HCT116 (cell line): ENCODE measurements at regions not wholly inside any gene's neighbourhood (a gene's known extent, or its start where the extent isn't known, plus 50 kb on each side); places are given as distances from the start of the nearest gene placed in this dataset.

Source experiments
- ATAC-seq: fragments of 200-7000 bp; cut with Tn5 transposase; 2 replicates; pipeline ENCODE4 v1.9.1; 2020; ENCODE audit warnings: mild to moderate bottlenecking, moderate library complexity
- BruUV-seq: library from RNA; stranded (reverse); fragments of 400-500 nt; replicated peaks from 2 replicates; lab custom pipeline; 2021; lab: Mats Ljungman, UMichigan
- CTCF ChIA-PET: fragments of 300-600 bp; sonication (Branson Sonifier 250); formaldehyde crosslinking; loops from one replicate; lab custom pipeline; 2021; ENCODE audit warnings: antibody characterized with exemption; lab: Charles Lee
- POLR2A ChIA-PET: fragments of 300-600, 350-600 bp; sonication (Branson Sonifier 250); formaldehyde crosslinking; loops from one replicate; lab custom pipeline; 2021; ENCODE audit warnings: antibody characterized with exemption; lab: Charles Lee
- RAD21 ChIA-PET, 2 experiments: fragments of 300-600 bp; sonication (Branson Sonifier 250); formaldehyde crosslinking; loops; one replicate each; lab custom pipeline; 2023; ENCODE audit warnings: low total read pairs in 2 of 2; ENCODE audit not compliant: uncharacterized antibody in 2 of 2, unreplicated experiment in 2 of 2, low non-redundant PET in 1 of 2; lab: Charles Lee
- DNase-seq: peaks from one replicate; pipeline ENCODE4 v3.0.0-alpha.2; 2010; ENCODE audit warnings: low read depth, low spot score
- H2AFZ ChIP-seq: fragments of 200-600 bp; shearing (Covaris generic), sonication (generic); 2 replicates; pipeline ENCODE4 v1.6.1; 2017; ENCODE audit warnings: low read depth, mixed run types, mixed read lengths, antibody characterized with exemption, low read length; ENCODE audit not compliant: poor library complexity, severe bottlenecking
- H3K27ac ChIP-seq: 2 replicates; pipeline ENCODE4 v1.5.1; 2012; ENCODE audit warnings: low read depth, low read length
- H3K27me3 ChIP-seq: fragments of 200-600 bp; sonication (generic); 2 replicates; pipeline ENCODE4 v1.6.1; 2016; ENCODE audit warnings: mixed run types, low read length, mixed read lengths; ENCODE audit not compliant: insufficient read depth
- H3K36me3 ChIP-seq, 2 experiments: fragments of 200-500 bp in 1 of 2; fragments of 200-600 bp in 1 of 2; sonication (Bioruptor generic) in 1 of 2; sonication (generic) in 1 of 2; 2 replicates each; pipeline versions ENCODE4 v1.5.1 to v1.6.1; 2014 to 2016; ENCODE audit warnings: low read length in 2 of 2, inconsistent platforms in 1 of 2, mixed read lengths in 1 of 2, mixed run types in 1 of 2; ENCODE audit not compliant: insufficient read depth in 2 of 2, control insufficient read depth in 1 of 2
- H3K4me1 ChIP-seq, 2 experiments: fragments of 200-600 bp in 1 of 2; sonication (generic) in 1 of 2; 2 replicates each; pipeline versions ENCODE4 v1.5.1 to v1.6.1; 2012 to 2017; ENCODE audit warnings: low read length in 2 of 2, inconsistent platforms in 1 of 2, mild to moderate bottlenecking in 1 of 2, mixed read lengths in 1 of 2, mixed run types in 1 of 2, moderate library complexity in 1 of 2; ENCODE audit not compliant: insufficient read depth in 2 of 2, control insufficient read depth in 1 of 2
- H3K4me2 ChIP-seq: fragments of 200-600 bp; sonication (generic); 2 replicates; pipeline ENCODE4 v1.6.1; 2017; ENCODE audit warnings: mixed run types, low read length, mixed read lengths
- H3K4me3 ChIP-seq, 2 experiments: fragments of 200-600 bp in 1 of 2; sonication (generic) in 1 of 2; replicated peaks in 1 of 2; 2 replicates each; pipeline ENCODE4 v1.5.1; 2011 to 2016; ENCODE audit warnings: low read length in 2 of 2, control low read depth in 1 of 2, low read depth in 1 of 2, mild to moderate bottlenecking in 1 of 2, mixed read lengths in 1 of 2, mixed run types in 1 of 2
- H3K79me2 ChIP-seq: fragments of 200-600 bp; sonication (generic); 2 replicates; pipeline ENCODE4 v1.6.1; 2017; ENCODE audit warnings: mild to moderate bottlenecking, mixed run types, low read length, moderate library complexity, mixed read lengths; ENCODE audit not compliant: insufficient read depth
- H3K9ac ChIP-seq: fragments of 200-600 bp; sonication (generic); 2 replicates; pipeline ENCODE4 v1.6.1; 2016; ENCODE audit warnings: low read length, mixed read lengths
- H3K9me2 ChIP-seq: fragments of 200-600 bp; sonication (generic), shearing (Covaris generic); 2 replicates; pipeline ENCODE4 v1.6.1; 2017; ENCODE audit warnings: mixed run types, mild to moderate bottlenecking, moderate library complexity; ENCODE audit not compliant: insufficient read depth
- H3K9me3 ChIP-seq, 2 experiments: fragments of 200-500 bp in 1 of 2; fragments of 200-600 bp in 1 of 2; sonication (Bioruptor generic) in 1 of 2; sonication (generic) in 1 of 2; 2 replicates each; pipeline ENCODE4 v1.6.1; 2014 to 2017; ENCODE audit warnings: low read length in 2 of 2, mixed read lengths in 2 of 2, inconsistent platforms in 1 of 2, low read depth in 1 of 2, mild to moderate bottlenecking in 1 of 2, mixed run types in 1 of 2, moderate library complexity in 1 of 2; ENCODE audit not compliant: control insufficient read depth in 1 of 2, insufficient read depth in 1 of 2
- H4K20me1 ChIP-seq: fragments of 200-600 bp; sonication (generic), shearing (Covaris generic); 2 replicates; pipeline ENCODE4 v1.6.1; 2017; ENCODE audit warnings: mixed run types, mild to moderate bottlenecking, moderate library complexity; ENCODE audit not compliant: insufficient read depth
- CBX3 ChIP-seq: IDR thresholded peaks from 2 replicates; pipeline ENCODE4 v1.6.1; 2012; ENCODE audit warnings: low read depth
- CEBPB ChIP-seq: IDR thresholded peaks from 2 replicates; pipeline ENCODE4 v1.6.1; 2012; ENCODE audit warnings: low read depth
- EGR1 ChIP-seq: IDR thresholded peaks from 2 replicates; pipeline ENCODE4 v1.6.1; 2012; ENCODE audit warnings: low read depth
- ELF1 ChIP-seq: IDR thresholded peaks from 2 replicates; pipeline ENCODE4 v1.6.1; 2012; ENCODE audit warnings: low read depth, borderline replicate concordance
- EZH2 ChIP-seq: fragments of 200-600 bp; sonication (generic); IDR thresholded peaks from 2 replicates; pipeline ENCODE4 v1.6.1; 2017; ENCODE audit warnings: antibody characterized with exemption, mixed run types
- EZH2phosphoT487 ChIP-seq: fragments of 200-600 bp; IDR thresholded peaks from 2 replicates; pipeline ENCODE4 v1.6.1; 2018; ENCODE audit warnings: antibody characterized with exemption, borderline replicate concordance
- JUND ChIP-seq: IDR thresholded peaks from 2 replicates; pipeline ENCODE4 v1.6.1; 2012
- POLR2A ChIP-seq: IDR thresholded peaks from 2 replicates; pipeline ENCODE4 v1.7.0; 2011; ENCODE audit warnings: borderline replicate concordance; ENCODE audit not compliant: insufficient read depth, insufficient read length; ENCODE audit errors: extremely low read depth
- SP1 ChIP-seq: IDR thresholded peaks from 2 replicates; pipeline ENCODE4 v1.6.1; 2012; ENCODE audit warnings: low read depth
- TCF7L2 ChIP-seq: IDR thresholded peaks from 2 replicates; pipeline ENCODE4 v1.7.0; 2011; ENCODE audit warnings: borderline replicate concordance, inconsistent platforms; ENCODE audit not compliant: insufficient read depth, insufficient read length; ENCODE audit errors: extremely low read depth
- YY1 ChIP-seq: IDR thresholded peaks from 2 replicates; pipeline ENCODE4 v1.6.1; 2011; ENCODE audit warnings: low read length, low read depth, moderate library complexity, mild to moderate bottlenecking; ENCODE audit not compliant: insufficient replicate concordance; ENCODE audit errors: extremely low read depth
- ZNF274 ChIP-seq: fragments of 200-500 bp; sonication (Bioruptor generic); IDR thresholded peaks from 2 replicates; pipeline ENCODE4 v1.6.1; 2014; ENCODE audit warnings: mild to moderate bottlenecking, low read depth, low read length, inconsistent platforms
- intact Hi-C: fragments of 100-400 bp; cut with micrococcal nuclease; formaldehyde crosslinking; loops from 2 replicates; pipeline ENCODE4 v1.10.0; 2022
- TF ChIP-seq, protein P1 (sequence below): IDR thresholded peaks from 2 replicates; pipeline ENCODE4 v1.6.1; 2012

DNA sequence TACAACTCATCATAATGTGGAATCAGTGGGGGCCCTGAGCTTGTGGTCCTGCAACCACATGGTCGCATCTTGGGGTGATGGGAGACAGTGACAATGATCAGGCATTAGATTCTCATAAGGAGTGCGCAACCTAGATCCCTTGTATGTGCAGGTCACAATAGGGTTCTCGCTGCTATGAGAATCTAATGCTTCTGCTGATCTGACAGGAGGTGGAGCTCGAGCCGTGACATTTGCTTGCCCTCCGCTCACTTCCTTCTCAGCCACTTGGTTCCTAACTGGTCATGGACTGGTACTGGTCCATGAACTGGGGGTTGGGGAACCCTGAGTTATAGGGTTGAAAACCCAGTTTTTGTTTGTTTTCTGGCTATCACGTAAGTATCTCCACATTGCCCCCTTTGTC is 1290.9 kb upstream of the ATXN8OS start:
- no TSS peak for BruUV-seq
- Histone ChIP-seq H3K36me3 (no peaks in the 10 kb centered on the region), H3K27ac (no peak overlapping the region), H3K79me2 (no peaks in the 10 kb centered on the region), H3K9ac (no peak overlapping the region), H3K9me2 (no peaks in the 10 kb centered on the region), H3K4me2 (no peak overlapping the region), H4K20me1 (no peaks in the 10 kb centered on the region), H3K4me1 (no peaks in the 10 kb centered on the region), H3K4me3 (no peak overlapping the region), H3K9me3 (no peaks in the 10 kb centered on the region; a peak in 1 of 4 replicates), H2AFZ (no peak overlapping the region), H3K27me3 (no peaks in the 10 kb centered on the region)
- TF ChIP-seq ZNF274 (no peak), ELF1 (no peak), YY1 (no peak), EZH2 (no peak)
- intact Hi-C loops: no loop called here
- ChIA-PET POLR2A (no interaction called here), CTCF (no interaction called here), RAD21 (no interaction called here)
- no peak for ATAC-seq
- no peak for DNase-seq

DNA sequence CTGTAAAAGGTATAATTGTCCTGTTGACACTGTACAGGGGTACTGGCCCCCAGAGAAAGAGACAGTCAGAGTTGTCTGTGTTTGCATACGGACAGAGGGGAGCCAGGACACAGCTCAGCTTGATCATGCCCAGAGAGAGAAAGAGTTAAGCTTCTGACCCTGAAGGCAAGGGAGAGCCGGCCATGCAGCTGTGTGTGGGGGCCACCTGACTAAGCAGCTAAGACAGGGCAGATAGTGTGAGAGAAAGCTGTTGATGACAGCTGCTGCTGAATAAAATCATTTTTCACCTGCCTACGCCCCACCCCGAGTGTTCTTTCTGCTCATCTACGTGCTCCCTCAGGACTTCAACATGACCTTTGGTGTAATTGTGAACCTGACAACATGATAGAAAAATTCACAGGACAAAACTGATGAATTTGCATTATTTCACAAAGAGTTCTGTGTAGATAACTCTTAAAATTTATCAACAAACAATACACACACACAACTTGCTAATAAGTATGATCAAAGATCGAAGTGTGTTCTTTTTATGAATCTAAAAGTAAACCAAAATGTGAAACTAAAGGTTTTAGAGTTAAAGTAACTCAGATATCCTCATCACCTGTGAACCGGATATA is 1294.3 kb upstream of the ATXN8OS start:
- POLR2A ChIA-PET: no interaction called here
- RAD21 ChIA-PET: no interaction called here
- no TSS peak for BruUV-seq

More for the DNA sequence above, 1294.3 kb upstream of the ATXN8OS start:
- CTCF ChIA-PET: no interaction called here
- Histone ChIP-seq H3K9me2 (no peaks in the 10 kb centered on the region), H3K4me1 (no peaks in the 10 kb centered on the region), H2AFZ (no peak overlapping the region), H3K79me2 (no peaks in the 10 kb centered on the region), H3K27me3 (no peaks in the 10 kb centered on the region), H3K4me2 (no peak overlapping the region), H3K4me3 (no peak overlapping the region), H4K20me1 (no peaks in the 10 kb centered on the region), H3K9me3 (no peaks in the 10 kb centered on the region), H3K36me3 (no peaks in the 10 kb centered on the region), H3K27ac (no peak overlapping the region), H3K9ac (no peak overlapping the region)
- intact Hi-C loops: no loop called here
- ATAC-seq: no peak
- TF ChIP-seq, protein P1, sequence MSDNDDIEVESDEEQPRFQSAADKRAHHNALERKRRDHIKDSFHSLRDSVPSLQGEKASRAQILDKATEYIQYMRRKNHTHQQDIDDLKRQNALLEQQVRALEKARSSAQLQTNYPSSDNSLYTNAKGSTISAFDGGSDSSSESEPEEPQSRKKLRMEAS: no peak
- TF ChIP-seq ELF1: no peak
- no peak for TF ChIP-seq JUND
- no peak for TF ChIP-seq EZH2phosphoT487
- TF ChIP-seq SP1: no peak
- no peak for TF ChIP-seq TCF7L2
- no peak for TF ChIP-seq CEBPB
- no peak for TF ChIP-seq POLR2A
- TF ChIP-seq EGR1: no peak
- no peak for TF ChIP-seq CBX3
- no peak for DNase-seq
